ENCODE measurements at regions not wholly inside any gene's neighbourhood (a gene's known extent, or its start where the extent isn't known, plus 50 kb on each side); places are given as distances from the start of the nearest gene placed in this dataset.

DNA sequence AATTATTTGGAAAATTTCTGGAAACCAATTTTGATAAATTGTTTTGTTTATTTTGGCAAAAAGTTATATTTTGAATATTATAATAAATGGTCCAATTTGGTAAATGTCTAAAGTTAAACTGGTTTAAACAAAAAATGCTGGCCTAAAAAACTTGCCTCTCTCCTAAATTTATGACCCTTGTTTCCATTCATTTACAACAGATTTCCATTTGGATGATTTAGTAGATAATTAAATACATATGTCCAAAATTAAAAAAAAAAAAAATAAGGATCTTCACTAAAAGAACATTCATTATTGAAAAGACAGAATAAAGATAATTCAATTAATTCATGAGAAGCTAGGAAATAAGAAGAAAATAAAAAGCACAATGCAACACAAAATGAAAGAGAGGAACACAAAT lies 449.5 kb downstream of the SPRY1 start:
- no peaks in the 10 kb centered on the region for H3K9me3 ChIP-seq
- H3K36me3 ChIP-seq (replicated peaks in 1 of 2; ENCODE audit: control insufficient read depth in 1 of 2, insufficient read depth in 2 of 2, low read length in 1 of 2), result no peaks in the 10 kb centered on the region
- no peaks in the 10 kb centered on the region for H3F3A ChIP-seq (replicated peaks; ENCODE audit: insufficient read depth)
- H3K4me3 ChIP-seq (ENCODE audit: low read depth in 2 of 2, low read length in 1 of 2), result no peak overlapping the region
- H3K79me2 ChIP-seq (ENCODE audit: insufficient read depth), result no peaks in the 10 kb centered on the region
- no peaks in the 10 kb centered on the region for H3K27me3 ChIP-seq (ENCODE audit: insufficient read depth)
- DNase-seq, result no peak
- H4K20me1 ChIP-seq (ENCODE audit: insufficient read depth), result no peaks in the 10 kb centered on the region
- ChIA-PET POLR2A (no interaction called here), CTCF (no interaction called here)
- H2AFZ ChIP-seq (ENCODE audit: low read depth), result no peak overlapping the region
- no peaks in the 10 kb centered on the region; the same call in 1 of the 2 replicates for H3K9me2 ChIP-seq
- TF ChIP-seq RFX5 (IDR thresholded peaks at IDR 0.05; ENCODE audit: low read length) (no peak), EP300 (IDR thresholded peaks at IDR 0.05; ENCODE audit: borderline replicate concordance in 1 of 2, low read depth in 1 of 2, low read length in 1 of 2) (0 out of 4 replicates have a peak, but pooled peaks of 1 of the 2 experiments have one; percentile 13)
- no peaks in the 10 kb centered on the region; a peak in 1 of 4 replicates for H3K4me1 ChIP-seq (ENCODE audit: control insufficient read depth in 1 of 2, insufficient read depth in 2 of 2, low read depth in 1 of 2, low read length in 1 of 2)
- no peak overlapping the region for H3K4me2 ChIP-seq
- H3K27ac ChIP-seq (ENCODE audit: low read depth in 2 of 2, low read length in 1 of 2), result peak overlapping the region in 1 of 2 experiments; percentile 64; a peak in 1 of 4 replicates
- no peak overlapping the region for H3K9ac ChIP-seq

DNA sequence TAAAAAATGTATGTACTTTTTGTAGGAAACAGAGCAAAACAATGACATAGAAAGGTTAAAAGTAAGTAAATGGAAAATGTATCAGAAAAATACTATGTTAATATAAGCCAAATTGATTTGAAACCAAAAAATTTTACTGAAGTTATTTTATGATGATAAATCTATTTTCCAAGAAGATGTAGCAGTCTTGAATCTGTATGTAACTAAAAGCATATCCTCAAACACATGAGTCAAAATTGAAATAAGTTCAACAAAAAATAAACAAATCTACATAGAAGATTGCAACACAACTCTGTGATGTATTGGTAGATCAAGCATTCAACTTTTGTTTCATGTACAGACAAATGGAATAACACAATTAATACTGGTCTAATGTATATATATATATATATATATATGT lies 450.0 kb downstream of the SPRY1 start:
- Histone ChIP-seq H3F3A (replicated peaks; ENCODE audit: insufficient read depth) (no peaks in the 10 kb centered on the region), H3K9me2 (no peaks in the 10 kb centered on the region; the same call in 1 of the 2 replicates), H3K4me2 (no peak overlapping the region), H3K36me3 (replicated peaks in 1 of 2; ENCODE audit: control insufficient read depth in 1 of 2, insufficient read depth in 2 of 2, low read length in 1 of 2) (no peaks in the 10 kb centered on the region), H3K27ac (ENCODE audit: low read depth in 2 of 2, low read length in 1 of 2) (peak overlapping the region in 1 of 2 experiments; percentile 64; a peak in 1 of 4 replicates), H2AFZ (ENCODE audit: low read depth) (no peak overlapping the region), H3K4me3 (ENCODE audit: low read depth in 2 of 2, low read length in 1 of 2) (no peak overlapping the region), H3K9ac (no peak overlapping the region), H3K4me1 (ENCODE audit: control insufficient read depth in 1 of 2, insufficient read depth in 2 of 2, low read depth in 1 of 2, low read length in 1 of 2) (no peaks in the 10 kb centered on the region; a peak in 1 of 4 replicates), H3K79me2 (ENCODE audit: insufficient read depth) (no peaks in the 10 kb centered on the region), H4K20me1 (ENCODE audit: insufficient read depth) (no peaks in the 10 kb centered on the region), H3K9me3 (no peaks in the 10 kb centered on the region), H3K27me3 (ENCODE audit: insufficient read depth) (no peaks in the 10 kb centered on the region)
- CTCF ChIA-PET, result interaction anchor here (1.0 kb wide), 1 partner anchor 265 kb away, joined by 3 read pairs; no protein-coding TSS in a partner anchor
- TF ChIP-seq RCOR1 (IDR thresholded peaks at IDR 0.05; ENCODE audit: low read length) (no peak), MEF2A (IDR thresholded peaks at IDR 0.05; ENCODE audit: borderline replicate concordance, low read depth) (no peak), RFX5 (IDR thresholded peaks at IDR 0.05; ENCODE audit: low read length) (no peak)
- TF ChIP-seq, protein P1, sequence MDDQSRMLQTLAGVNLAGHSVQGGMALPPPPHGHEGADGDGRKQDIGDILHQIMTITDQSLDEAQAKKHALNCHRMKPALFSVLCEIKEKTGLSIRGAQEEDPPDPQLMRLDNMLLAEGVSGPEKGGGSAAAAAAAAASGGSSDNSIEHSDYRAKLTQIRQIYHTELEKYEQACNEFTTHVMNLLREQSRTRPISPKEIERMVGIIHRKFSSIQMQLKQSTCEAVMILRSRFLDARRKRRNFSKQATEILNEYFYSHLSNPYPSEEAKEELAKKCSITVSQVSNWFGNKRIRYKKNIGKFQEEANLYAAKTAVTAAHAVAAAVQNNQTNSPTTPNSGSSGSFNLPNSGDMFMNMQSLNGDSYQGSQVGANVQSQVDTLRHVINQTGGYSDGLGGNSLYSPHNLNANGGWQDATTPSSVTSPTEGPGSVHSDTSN (IDR thresholded peaks at IDR 0.05), result no peak
- POLR2A ChIA-PET, result no interaction called here
- DNase-seq, result no peak

DNA sequence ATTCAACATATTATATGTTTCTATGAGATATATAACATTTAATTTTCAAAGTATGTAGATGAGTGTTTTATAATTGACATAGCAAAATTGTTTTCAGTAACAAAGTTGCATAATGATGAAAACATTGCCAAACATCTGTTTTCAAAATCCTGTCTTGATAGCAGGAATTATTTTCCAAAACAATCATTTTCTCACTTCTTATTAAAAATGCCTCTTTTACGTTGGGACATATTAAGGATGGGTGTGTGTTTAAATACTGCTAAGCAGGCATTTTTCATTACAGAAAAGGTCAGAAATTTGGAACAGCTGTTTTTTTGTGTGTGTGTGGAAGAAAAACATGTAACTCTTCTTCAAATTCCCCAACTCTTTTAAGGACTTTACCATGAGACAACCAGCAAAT lies 452.0 kb downstream of the SPRY1 start:
- TF ChIP-seq ELF1 (IDR thresholded peaks at IDR 0.05), result no peak
- no peak for TF ChIP-seq TAF1 (IDR thresholded peaks at IDR 0.05; ENCODE audit: borderline replicate concordance, low read depth, low read length)
- TF ChIP-seq RCOR1 (IDR thresholded peaks at IDR 0.05; ENCODE audit: low read length), result no peak
- TF ChIP-seq RXRA (IDR thresholded peaks at IDR 0.05; ENCODE audit: borderline replicate concordance, low read depth), result no peak
- no peak for TF ChIP-seq GABPA (IDR thresholded peaks at IDR 0.05; ENCODE audit: low read depth)
- no peak for TF ChIP-seq EZH2phosphoT487 (IDR thresholded peaks at IDR 0.05; ENCODE audit: borderline replicate concordance, low read depth)
- TF ChIP-seq NFIC (IDR thresholded peaks at IDR 0.05; ENCODE audit: borderline replicate concordance), result no peak
- no peak for TF ChIP-seq MEF2A (IDR thresholded peaks at IDR 0.05; ENCODE audit: borderline replicate concordance, low read depth)
- TF ChIP-seq MXI1 (IDR thresholded peaks at IDR 0.05; ENCODE audit: low read depth, low read length), result no peak
- no peak for TF ChIP-seq SMC3 (IDR thresholded peaks at IDR 0.05; ENCODE audit: low read depth, low read length)
- TF ChIP-seq TEAD4 (IDR thresholded peaks at IDR 0.05; ENCODE audit: borderline replicate concordance, insufficient read depth), result no peak
- no peak for TF ChIP-seq FOXM1 (IDR thresholded peaks at IDR 0.05; ENCODE audit: low read depth)
- no peak for TF ChIP-seq TCF12 (IDR thresholded peaks at IDR 0.05)
- no peak for DNase-seq
- 92% methylated on average over 1 of the region's 1 CpG for WGBS (ENCODE audit: low lambda C conversion rate)
- no peaks in the 10 kb centered on the region; a peak in 1 of 4 replicates for H3K4me1 ChIP-seq (ENCODE audit: control insufficient read depth in 1 of 2, insufficient read depth in 2 of 2, low read depth in 1 of 2, low read length in 1 of 2)
- no peaks in the 10 kb centered on the region; the same call in 1 of the 2 replicates for H3K9me2 ChIP-seq
- no peaks in the 10 kb centered on the region for H3F3A ChIP-seq (replicated peaks; ENCODE audit: insufficient read depth)
- H3K36me3 ChIP-seq (replicated peaks in 1 of 2; ENCODE audit: control insufficient read depth in 1 of 2, insufficient read depth in 2 of 2, low read length in 1 of 2), result no peaks in the 10 kb centered on the region
- H3K27ac ChIP-seq (ENCODE audit: low read depth in 2 of 2, low read length in 1 of 2), result no peak overlapping the region
- no peak overlapping the region for H3K9ac ChIP-seq
- no peak overlapping the region for H3K4me2 ChIP-seq
- H3K4me3 ChIP-seq (ENCODE audit: low read depth in 2 of 2, low read length in 1 of 2), result no peak overlapping the region
- H2AFZ ChIP-seq (ENCODE audit: low read depth), result no peak overlapping the region
- ChIA-PET POLR2A (no interaction called here), CTCF (no interaction called here)
- no peaks in the 10 kb centered on the region for H3K9me3 ChIP-seq
- H3K27me3 ChIP-seq (ENCODE audit: insufficient read depth), result no peaks in the 10 kb centered on the region
- no peaks in the 10 kb centered on the region for H4K20me1 ChIP-seq (ENCODE audit: insufficient read depth)
- no peaks in the 10 kb centered on the region for H3K79me2 ChIP-seq (ENCODE audit: insufficient read depth)

Data from SK-N-SH (cell line).